ENCODE measurements at regions not wholly inside any gene's neighbourhood (a gene's known extent, or its start where the extent isn't known, plus 50 kb on each side); places are given as distances from the start of the nearest gene placed in this dataset.

DNA sequence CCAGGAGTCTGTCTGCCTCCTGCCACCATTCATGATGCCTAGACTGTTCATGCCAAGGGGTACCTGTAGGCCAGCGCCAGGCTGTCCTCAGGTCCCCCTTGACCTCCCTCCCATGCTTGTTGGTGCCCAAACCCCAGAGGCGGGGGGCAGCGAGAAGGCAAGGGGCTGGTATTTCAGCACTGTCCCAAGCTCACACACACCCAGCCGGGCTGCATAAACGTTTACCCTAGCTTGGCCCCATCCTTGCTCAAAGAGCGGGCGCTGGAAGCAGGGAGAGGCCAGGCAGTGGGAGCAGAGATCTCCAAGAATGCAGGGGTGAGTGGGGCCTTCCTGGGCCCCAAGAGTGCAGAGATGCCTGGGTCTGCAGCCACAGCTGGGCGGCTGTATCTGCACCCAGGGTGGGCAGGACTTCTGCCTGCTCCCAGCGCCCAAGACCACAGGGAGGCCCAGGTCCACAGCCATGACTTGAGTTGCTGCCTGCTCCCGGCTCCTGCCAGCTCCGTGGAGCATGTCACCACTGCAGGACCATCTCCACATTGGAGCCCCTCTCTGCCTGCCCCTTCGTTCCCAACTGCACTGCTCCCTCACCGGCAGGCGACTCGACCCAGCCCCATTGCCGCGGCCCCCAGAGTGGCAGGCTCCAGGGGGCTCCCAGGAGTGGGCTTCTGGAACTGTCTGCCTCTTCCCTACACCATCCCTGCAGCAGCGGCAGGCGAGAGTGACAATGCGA is 616.6 kb downstream of the METTL4 start:
- DNase-seq (ENCODE audit: low read depth) = no peak

DNA sequence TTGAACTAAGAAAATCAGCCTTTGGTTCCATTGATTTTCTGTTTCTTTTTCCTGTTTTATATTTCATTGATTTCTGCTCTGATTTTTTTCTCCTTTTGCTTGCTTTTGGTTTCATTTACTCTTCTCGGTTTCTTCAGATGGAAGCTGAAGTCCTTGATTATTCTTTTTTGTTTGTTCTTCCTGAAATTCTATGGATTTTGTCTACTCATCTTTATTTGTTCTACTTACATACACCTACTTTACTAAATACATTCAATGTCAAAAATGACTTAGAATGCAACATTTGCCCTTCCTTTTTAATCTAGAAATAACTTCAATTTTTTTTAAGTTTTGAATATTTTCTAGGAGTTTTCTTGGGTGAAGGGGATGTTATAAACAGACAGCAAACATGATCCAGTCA is 612.5 kb downstream of the METTL4 start:
- DNase-seq (ENCODE audit: low read depth) = no peak

DNA sequence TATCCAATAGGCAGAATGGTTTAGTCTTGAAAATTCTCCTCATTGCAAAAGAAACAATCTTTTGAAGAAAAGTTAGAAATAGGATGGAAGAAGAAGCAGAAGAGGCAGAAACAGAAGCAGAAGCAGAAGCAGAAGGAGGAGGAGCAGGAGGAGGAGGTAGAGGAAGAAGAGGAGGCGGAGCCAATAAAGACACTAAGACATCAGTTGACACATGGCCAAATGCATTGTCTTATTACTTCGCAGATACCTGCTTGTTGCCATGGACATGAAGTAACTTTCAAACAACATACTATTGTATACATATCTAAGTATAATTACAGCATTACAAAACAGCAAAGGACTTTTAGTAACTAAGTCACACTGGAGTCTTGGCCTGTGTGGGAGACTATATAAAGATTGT is 606.3 kb downstream of the METTL4 start:
- DNase-seq (ENCODE audit: low read depth) = no peak

DNA sequence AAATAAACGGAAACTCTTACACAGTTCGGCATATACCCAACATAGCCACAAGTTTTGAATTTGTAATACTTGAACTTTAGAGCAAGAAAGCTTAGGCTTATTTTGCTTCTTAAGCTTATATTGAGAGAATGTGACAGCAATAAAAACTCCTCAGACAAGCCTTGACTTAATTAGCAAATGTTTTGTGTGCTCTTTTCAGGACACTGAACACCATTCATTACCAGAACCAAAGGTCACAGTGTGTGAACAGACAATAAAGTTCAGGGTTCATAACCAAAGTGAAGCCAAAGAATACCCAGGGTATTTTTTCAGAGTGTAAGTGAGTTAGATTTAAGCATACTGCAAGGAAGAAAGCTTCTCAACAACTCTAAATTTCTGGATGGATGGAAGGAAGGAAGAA is 605.8 kb downstream of the METTL4 start:
- no peak for DNase-seq (ENCODE audit: low read depth)

DNA sequence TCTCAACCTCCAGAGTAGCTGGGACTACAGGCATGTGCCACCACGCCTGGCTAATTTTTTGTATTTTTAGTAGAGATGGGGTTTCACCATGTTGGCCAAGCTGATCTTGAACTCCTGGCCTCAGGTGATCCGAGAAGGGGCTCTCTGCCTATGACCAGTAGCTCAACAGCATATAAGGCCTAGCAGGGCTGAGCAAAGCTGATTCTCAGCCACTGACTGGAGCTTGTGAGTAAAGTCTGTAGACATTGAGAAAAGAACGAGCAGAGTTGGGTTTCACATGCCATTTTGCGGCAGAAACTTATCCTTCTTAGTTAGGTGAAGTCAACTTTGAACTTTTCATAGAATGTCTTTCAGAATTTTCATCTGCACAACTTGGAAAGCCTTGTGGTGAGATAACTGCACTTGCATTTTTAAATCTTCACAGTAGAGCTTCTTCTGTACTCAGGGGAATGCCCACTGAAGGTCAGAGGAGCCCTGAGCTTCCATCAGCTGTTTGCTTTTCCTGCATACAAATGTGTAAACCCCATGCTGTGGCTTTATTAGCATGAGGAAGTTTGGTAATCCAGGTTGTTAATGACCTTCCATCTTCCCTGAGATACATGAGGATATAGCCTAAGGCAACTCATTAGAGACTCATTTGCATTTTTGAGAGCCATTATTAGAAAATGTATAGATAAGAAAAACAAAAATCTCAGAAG is 602.4 kb downstream of the METTL4 start:
- no peak for DNase-seq (ENCODE audit: low read depth)

DNA sequence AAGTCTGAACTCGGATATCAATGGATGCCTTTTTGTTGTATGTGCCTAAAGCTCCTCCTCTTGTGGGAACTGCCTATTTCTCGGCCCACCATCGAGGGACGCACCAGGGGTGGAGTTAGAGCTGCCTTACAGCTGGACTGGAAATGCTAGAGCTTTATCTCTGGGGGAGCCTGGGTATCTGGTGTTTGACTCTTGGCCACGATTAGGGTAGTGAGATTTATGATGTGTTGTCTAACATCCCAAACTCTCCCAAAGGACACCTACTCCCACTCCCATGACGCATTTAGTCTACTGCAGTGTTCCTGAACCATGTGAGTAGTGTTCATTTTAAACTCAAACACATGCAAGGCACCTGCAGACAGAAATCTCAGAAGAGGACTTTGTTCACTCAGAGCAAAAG is 594.8 kb downstream of the METTL4 start:
- DNase-seq (ENCODE audit: low read depth) = no peak

DNA sequence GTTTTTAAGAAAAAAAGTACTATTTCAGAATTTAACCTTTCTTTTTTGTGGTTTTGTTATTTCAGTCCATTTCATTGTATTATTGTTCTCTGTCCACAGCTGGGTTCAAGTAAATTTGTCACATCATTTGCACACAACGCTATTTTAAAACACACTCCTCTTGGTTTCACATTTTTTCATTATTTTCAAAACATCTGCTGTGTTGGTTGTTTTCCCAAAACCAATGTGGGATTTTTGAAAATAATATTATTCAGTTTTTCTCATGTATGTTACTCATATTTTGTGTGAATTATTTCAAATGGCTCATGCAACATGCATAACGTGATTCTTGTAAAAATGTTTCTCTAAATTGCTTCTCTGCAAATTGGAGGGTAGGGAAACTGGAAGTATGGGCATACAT is 589.2 kb downstream of the METTL4 start:
- DNase-seq (ENCODE audit: low read depth) = no peak

DNA sequence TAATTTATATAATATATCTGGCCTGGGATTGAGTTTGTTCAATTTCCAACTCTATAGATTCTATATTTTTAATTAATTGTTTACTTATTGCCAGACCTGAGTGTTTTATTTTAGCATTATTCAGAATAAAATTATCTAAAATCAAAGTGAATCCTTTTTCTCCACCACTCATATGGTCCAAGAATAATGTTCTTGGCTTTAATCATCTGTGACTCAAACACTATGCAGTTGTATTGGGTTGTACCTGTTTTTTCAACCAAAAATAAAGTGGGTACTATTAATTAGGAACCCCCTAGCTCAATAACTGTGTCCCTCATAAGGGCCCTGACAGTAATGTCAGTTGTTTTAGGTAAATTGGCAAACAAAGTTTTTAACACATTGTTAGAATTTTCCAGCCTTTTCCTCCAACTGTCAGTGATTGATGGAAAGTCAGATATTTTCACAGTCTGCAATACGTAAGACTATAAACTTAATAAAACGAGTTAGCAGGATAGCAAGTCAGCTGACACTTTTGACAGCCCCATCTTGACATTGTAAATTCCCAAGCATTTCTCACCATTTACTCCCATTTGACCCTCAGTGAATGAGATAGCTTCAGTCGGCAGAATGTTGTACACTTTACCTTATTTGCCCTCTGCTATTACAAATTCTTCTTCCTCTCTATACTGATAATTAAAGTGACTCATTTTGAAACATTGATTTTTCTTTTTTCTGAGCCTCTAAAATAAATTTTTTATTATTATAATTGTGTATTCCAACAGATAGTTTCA is 587.4 kb downstream of the METTL4 start:
- no peak for DNase-seq (ENCODE audit: low read depth)

DNA sequence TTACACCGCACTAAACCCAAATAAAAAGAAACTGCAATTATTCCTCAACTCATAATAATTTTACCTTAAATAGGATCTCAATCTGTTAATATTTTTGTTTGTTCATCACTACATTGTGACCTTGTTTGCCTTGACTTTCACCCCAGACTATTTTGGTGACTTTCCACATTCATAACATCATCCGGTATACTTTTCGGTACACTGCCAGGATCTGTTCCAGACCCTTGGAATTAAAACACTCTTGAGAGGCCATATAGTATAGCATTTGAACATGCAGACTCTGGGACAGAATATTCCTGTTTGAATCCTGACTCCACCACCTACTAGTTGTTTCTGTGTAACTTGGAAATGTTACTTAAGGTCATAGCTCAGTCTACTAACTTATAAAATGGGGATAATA is 577.4 kb downstream of the METTL4 start:
- DNase-seq (ENCODE audit: low read depth) = no peak

DNA sequence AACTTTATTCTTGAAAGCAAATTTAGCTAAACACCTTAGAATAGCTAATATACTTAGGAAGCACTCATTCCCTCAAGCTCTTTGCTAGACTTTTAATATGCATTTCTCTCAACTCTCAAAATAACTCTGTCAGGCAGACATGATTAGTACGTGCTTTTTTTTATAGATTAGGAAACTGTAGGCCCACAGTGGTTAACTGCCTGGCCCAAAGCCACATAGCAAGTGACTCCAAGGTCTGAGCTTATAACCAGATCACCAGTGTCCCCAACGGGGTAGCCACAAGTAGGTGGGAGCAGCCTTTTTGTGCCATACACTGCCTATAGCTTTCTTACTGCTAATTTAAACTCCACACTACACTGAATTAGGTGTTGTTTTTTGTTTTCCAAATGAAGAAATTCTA is 576.8 kb downstream of the METTL4 start:
- no peak for DNase-seq (ENCODE audit: low read depth)

DNA sequence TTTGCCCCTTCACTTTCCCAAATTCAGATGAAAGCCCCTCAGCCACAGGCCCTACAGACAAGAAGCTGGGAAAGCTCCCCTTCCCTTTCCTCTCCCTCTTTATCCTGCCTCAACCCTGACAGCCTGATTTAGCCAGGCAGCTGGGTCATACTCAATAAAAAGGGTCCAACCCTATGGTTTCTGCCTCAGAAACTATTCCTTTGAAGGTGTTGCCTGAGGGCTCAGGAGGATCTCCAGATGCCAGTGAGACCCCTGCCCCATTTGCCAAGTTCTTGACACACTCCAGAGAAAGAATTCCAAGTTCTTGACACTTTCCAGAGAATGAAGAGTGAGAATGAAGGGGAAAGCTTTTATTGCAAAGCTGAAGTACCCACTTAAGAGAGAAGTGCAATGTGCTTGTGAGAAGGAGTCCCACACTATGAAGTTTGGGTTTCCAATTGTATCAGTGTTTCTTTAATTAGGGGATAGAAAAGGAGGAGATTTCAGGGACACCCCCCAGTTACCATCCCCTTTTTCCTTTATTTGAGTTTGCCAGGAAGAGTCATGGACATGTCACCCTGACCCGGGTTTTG is 576.2 kb downstream of the METTL4 start:
- no peak for DNase-seq (ENCODE audit: low read depth)

DNA sequence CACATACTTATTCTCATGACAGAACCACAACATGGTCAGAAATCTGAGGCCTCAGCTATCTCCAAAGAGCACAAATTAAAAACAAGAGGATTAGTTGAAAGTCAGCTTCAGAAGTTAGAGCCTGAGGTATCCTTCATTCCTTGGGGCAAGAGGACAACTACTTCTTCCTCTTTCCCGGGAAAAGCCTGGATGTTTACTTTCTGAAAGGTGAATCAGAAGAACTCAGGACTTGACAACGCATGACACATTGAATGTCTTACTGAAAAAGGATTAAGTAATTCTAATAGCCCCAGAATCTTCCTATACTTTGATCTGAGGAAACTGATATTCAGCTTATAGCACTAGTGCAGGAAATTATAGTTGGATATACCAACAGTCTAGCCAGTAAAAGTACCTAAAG is 573.2 kb downstream of the METTL4 start:
- DNase-seq (ENCODE audit: low read depth) = no peak

DNA sequence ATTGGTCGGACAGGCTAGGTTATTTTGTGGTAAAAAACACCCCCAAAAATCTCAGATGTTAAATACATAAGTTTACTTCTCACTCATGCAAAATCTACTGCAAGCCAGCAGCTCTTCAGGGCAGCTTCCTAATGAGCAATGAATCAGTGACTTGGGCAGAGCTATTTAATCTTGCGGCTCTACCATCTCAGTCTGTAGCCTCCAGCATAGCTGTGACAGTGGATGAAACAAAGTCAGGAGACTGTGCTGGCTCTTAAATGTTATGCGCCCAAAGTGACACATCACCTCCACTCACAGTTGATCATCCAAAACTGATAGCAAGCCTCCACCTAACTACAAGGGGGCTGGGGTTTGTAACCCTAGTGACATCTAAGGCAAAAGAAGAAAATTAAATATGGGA is 571.9 kb downstream of the METTL4 start:
- no peak for DNase-seq (ENCODE audit: low read depth)

DNA sequence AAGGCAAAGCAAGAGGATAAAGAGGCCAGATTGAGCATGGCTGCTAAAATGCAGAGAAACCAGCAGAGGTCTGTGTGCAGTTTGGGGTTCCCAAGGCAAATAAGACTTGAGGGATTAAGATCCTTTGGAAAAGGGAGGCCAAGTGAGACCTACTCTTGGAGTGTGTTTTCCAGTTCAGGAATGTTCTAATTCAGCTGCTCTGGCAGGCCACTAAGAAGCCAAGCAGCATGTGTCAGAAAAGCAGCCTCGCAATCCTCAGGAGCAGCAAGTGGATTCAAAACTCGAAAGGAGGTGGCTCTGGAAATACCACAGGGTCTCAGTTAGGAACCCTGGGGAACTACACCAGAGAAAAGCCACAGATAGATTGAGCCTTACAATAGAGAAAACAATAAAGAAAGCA is 569.2 kb downstream of the METTL4 start:
- DNase-seq (ENCODE audit: low read depth) = no peak

DNA sequence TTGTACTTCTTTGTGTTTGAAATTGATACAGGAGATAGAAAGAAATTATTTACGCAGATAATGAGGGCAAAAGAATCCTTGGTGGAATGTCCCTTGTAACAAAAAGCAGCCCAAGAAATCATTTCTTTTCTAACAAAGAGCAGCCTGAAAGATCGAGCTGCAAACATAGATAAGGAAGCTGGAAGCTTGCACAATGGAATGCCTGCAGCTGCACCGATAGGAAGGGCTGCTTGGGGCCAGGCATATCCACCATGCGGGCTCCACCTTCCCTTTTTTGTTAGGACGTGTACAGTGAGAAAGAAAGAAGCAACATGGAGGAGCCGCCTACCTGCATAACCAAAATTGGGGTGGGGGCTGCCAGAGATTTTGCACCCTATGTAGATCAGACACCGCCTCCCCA is 568.7 kb downstream of the METTL4 start:
- DNase-seq (ENCODE audit: low read depth) = no peak

DNA sequence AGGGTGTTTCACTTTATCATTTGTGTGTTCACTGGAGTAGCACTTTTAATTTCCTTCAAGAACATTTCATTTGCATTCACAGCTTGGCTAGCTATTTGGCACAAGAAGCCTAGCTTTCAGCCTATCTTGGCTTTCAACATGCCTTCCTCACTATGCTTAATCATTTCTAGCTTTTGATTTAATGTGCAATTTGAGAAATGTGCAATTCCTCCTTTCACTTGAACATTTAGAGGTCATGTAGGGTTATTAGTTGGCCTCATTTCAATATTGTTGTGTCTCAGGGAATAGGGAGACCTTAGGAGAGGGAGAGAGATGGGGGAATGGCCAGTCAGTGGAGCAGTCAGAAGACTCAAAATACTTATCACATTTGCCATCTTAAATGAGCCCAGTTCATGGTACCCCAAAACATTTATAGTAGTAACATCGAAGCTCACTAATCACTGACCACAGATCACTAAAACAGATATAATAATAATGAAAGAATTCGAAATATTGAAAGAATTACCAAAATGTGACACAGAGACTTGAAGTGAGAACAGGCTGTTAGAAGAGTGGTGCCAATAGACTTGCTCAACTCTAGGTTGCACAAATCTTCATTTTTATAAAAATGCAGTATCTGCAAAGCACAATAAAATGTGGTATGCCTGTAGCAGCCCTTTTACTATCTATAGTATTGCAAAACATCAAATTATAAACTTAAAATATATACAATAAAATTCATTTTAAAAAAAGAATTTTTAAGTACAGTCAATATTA is 561.2 kb downstream of the METTL4 start:
- DNase-seq (ENCODE audit: low read depth) = no peak

DNA sequence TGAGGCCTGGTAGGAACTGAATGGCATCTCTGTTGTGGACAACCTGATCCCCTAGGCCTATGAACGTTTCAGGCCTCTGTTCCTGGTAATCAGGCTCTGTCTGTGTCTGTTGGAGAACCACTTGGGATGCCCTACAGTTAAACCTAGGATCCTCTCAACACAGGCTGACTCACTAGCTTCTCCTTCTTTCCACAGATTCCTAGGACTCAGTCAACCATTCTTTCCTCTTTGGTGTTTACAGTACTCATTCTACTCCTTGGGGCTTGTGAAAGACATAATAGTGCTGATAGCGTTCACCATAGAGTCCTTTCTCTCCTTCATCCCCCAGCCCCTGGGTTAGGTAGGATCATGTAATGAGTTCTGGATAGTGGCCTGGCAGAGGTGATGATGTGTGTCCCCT is 544.3 kb downstream of the METTL4 start:
- no peak for DNase-seq (ENCODE audit: low read depth)

DNA sequence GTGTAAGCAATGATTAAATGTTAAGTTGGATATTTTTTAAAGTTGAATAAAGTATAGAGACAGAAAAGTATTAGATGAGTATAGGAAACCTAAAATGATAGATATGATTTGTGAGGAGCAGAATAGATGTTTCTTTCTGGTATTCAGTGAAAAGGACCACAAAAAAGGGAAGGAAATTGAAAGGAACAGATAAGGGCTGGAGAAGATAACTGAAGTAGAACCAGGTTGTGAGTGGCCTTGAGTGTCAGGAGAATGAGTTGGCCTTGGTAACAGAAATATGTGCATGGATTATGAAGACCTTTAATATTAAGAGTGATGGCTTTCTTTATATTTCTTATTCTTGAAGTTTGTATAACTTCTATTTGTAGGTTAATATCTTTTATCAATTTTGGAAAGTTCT is 543.5 kb downstream of the METTL4 start:
- no peak for DNase-seq (ENCODE audit: low read depth)

DNA sequence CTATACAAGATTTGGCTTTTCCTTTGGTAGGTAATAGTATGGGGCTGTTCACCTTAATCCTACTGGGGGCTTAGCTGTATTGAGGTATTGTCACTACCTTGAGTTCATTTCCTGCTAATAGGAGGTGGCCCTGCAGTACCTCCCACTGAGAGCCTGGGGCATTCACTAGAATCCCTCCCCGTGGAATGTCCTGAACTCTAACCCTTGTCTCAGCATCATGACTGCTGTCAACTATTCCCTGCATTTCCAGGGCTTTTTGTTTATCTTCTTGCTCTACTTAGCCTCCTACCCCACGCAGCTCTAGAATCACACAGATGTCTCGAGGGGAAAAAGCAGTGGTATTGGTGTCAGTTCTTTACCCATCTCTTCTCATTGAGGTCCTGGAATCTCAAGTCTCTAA is 542.3 kb downstream of the METTL4 start:
- DNase-seq (ENCODE audit: low read depth) = no peak

DNA sequence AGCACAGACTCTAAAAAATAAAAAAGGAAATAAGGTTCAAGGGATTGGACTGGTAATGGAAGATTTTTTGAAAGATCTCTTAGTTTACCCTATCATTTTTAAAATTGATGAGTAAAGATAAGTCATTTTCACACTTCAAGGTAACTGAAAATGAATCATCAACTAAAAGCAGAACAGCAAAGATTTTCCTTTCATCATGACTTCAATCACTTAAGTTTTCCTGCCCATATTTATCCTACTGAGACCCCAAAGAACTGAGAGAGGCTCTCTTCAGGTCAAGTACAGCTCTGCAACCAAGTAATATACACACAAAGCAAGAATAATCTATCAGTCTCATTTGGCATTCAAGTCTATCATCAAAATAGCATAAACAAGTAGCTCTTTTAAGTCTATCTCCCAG is 540.7 kb downstream of the METTL4 start:
- no peak for DNase-seq (ENCODE audit: low read depth)

DNA sequence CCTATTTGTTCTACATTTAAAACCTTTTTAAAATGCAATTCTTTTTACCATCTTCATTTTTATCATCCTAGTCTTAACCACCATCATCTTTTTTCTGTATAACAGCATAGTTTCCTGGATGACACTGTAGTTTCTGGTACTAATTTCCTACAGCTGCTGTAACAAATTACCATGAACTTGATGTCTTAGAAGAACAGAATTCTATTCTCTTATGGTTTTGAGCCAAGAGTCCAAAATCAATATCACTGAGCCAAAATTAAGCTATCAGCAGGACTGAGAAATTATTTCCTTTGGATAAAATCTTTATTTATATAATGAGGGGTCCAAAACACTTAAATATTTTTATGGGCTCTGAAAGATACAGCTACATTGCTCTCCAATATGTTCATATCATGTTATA is 539.3 kb downstream of the METTL4 start:
- no peak for DNase-seq (ENCODE audit: low read depth)

DNA sequence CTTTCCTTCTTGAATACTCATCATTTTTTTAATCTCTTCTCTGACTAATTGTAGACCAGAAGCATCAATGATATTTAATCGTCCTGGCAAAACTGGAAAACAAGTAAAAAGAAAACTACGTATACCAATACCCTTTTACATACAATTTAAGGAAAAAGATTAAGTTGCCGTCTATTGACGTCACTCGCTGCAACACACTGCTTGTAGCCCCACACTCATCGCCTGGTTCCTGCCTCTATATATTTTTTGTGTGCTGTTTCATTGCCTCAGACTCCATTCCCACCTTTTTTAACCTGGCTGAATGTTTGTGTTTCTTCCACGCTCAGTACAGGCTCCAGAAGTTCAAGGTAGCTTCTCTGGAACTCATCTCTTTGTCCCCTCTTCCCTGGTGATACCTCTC is 536.2 kb downstream of the METTL4 start:
- no peak for DNase-seq (ENCODE audit: low read depth)
